Activated T-cell treated with anti-CD3 and anti-CD28 coated beads for 24 hours (primary cell): ENCODE measurements at regions not wholly inside any gene's neighbourhood (a gene's known extent, or its start where the extent isn't known, plus 50 kb on each side); places are given as distances from the start of the nearest gene placed in this dataset.

Experiments
- DNase-seq: peaks from one replicate; pipeline ENCODE4 v3.0.0-alpha.2; 2020; ENCODE audit warnings: low read depth

GRCh38 chr2:215499331-215499730, 63.5 kb upstream of the FN1 start:
- no peak for DNase-seq

- DNase-seq: no peak
Measured at GRCh38 chr2:215498431-215498830, 62.6 kb upstream of the FN1 start.

DNA sequence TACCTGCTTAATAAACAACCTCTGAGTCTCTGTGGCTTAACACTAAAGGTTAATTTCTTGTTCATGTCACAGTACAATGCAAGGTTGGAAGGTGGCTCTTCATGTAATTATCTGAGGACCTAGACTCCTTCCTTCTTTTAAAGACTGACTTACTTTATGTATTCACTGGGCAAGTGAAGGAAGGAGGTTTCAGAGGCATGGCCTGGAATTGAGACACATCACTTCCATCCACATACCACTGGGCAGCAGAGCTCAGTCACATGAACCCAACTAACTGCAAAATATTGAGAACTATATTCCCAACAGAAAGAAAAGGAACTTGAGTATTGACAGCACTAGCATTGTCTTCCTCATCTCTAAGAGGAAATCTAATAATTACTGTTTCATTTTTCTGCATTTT, 57.5 kb upstream of the FN1 start:
- no peak for DNase-seq

DNA sequence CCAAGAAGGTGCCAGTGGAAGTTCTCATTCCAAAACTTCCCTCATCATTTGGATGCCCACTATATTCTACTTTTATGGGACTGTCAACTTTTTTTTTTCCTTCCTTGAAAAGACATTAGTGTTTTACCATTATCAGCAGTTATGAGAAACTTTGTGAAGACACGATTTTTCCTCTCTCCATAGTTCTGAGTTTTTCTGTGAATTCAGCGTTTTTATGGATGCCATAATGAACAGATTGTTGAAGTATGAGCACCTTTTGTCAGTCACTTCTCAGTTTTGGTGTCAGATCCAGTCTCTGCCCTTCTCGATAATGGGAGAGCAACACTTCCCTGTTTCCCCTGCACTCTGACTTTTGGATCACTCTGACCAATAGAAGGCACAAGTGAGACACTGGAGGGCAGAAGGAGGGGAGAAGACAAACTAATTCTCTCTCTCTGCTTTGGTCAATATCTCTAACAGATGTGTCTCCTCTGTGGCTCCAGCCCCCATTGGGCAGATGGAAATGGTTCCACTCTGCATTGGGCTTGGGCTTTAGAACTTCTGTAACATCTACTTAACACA, 53.5 kb upstream of the FN1 start:
- DNase-seq: no peak

DNA sequence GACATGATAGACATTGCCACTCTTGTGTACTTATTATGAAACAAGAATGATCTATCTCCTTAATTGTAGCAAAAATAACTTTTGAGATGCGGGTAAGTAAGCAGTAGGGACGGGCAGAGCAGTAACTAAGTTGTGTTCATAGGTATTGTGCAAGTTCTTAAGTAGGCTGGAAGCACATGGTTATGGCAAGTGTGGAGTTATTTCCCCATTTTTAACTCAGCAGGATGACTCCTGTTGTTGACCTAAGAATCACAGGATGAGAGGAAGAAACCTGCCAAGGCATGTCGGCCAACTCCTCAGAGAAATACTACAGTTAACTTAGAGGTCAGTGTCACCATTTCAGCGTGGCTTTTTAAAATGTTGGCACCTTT, 51.1 kb upstream of the FN1 start:
- no peak for DNase-seq

DNA sequence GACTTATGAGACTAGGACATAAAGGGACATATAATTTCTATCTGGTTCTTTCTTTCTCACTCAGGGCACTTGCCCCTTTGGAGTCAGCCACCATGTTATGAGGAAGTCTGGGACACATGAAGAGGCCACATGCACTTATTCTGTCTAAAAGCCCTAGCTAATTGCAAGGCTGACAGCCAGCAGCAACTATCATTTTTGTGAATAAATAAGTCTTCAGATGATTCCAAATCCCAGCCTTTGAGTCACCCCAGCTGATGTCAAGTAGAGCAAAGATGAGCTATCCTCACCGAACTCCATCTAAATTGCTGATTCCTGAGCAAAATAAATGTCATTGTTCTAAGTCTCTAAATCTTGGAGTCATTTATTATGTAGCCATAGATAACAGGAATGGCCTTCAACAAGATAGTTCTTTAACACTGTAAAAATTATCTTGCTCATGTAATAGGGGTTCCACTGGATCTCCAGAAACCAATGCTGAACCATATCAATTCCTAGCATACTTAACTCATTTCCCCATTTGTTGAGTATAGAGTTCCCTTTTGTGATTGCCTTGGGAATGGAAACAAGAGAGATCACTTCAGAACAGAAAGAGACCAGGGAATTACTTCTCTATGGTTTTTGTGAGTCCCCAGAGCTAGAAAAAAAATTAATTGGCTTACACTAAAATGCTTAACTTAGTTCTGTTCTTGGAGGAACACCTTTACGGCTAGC, 50.6 kb upstream of the FN1 start:
- no peak for DNase-seq
